GM13977 (cell line): ENCODE measurements at regions not wholly inside any gene's neighbourhood (a gene's known extent, or its start where the extent isn't known, plus 50 kb on each side); places are given as distances from the start of the nearest gene placed in this dataset.
"Not testable (repeated sequence)": the region's sequence is repeated elsewhere in the genome, so short reads cannot be mapped to it uniquely, and the experiment has no call there.

ENCODE experiments used
- DNase-seq: peaks from one replicate; pipeline ENCODE4 v3.0.0; 2012; ENCODE audit warnings: low spot score
- in situ Hi-C: fragments of 300-500 bp; cut with MboI; formaldehyde crosslinking; loops from one replicate; pipeline ENCODE4 v1.12.0; 2022; ENCODE audit warnings: low sequenced_read_pairs, low pct_unique_long_range_greater_than_20kb, mixed read lengths, inconsistent platforms; ENCODE audit not compliant: unreplicated experiment
- TF ChIP-seq, protein P1 (sequence below): IDR thresholded peaks from 2 replicates; pipeline ENCODE4 v1.5.1; 2012; ENCODE audit warnings: mild to moderate bottlenecking, control low read depth; ENCODE audit not compliant: insufficient read depth; ENCODE audit errors: extremely low read depth, missing control alignments

DNA sequence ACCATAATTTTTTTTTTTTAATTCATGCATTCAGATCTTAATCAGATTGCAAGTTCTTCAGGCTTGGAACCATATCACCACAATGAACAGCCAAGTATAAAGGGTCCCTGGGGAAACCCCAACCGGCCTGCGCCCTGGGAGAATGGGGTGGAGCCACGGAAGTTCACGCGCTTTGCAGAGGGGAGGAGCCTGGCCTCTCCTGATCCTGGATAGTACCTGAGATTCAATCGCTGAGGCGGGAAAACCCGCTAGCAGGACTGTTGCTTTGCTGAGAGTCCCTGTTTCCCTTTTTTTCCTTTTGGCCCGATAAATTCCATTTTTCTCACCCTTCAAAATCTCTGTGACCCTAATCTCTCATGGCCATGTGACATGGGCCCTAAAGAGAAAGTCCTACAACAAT lies 385.1 kb downstream of the IRS2 start:
- in situ Hi-C loops, result no loop called here

GRCh38 chr13:109400624-109401257 lies 385.6 kb downstream of the IRS2 start:
- DNase-seq, result no peak
- in situ Hi-C loops, result no loop called here
- TF ChIP-seq, protein P1, sequence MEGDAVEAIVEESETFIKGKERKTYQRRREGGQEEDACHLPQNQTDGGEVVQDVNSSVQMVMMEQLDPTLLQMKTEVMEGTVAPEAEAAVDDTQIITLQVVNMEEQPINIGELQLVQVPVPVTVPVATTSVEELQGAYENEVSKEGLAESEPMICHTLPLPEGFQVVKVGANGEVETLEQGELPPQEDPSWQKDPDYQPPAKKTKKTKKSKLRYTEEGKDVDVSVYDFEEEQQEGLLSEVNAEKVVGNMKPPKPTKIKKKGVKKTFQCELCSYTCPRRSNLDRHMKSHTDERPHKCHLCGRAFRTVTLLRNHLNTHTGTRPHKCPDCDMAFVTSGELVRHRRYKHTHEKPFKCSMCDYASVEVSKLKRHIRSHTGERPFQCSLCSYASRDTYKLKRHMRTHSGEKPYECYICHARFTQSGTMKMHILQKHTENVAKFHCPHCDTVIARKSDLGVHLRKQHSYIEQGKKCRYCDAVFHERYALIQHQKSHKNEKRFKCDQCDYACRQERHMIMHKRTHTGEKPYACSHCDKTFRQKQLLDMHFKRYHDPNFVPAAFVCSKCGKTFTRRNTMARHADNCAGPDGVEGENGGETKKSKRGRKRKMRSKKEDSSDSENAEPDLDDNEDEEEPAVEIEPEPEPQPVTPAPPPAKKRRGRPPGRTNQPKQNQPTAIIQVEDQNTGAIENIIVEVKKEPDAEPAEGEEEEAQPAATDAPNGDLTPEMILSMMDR, result no peak

More for the DNA sequence above, 385.1 kb downstream of the IRS2 start:
- DNase-seq, result no peak
- TF ChIP-seq, protein P1, result no peak

GRCh38 chr13:109400209-109400608 lies 386.2 kb downstream of the IRS2 start:
- TF ChIP-seq, protein P1, result no peak
- no peak for DNase-seq
- in situ Hi-C loops, result no loop called here

- not testable (repeated sequence) for DNase-seq
These were observed 388.3 kb downstream of the IRS2 start for GRCh38 chr13:109398071-109398470.

DNA sequence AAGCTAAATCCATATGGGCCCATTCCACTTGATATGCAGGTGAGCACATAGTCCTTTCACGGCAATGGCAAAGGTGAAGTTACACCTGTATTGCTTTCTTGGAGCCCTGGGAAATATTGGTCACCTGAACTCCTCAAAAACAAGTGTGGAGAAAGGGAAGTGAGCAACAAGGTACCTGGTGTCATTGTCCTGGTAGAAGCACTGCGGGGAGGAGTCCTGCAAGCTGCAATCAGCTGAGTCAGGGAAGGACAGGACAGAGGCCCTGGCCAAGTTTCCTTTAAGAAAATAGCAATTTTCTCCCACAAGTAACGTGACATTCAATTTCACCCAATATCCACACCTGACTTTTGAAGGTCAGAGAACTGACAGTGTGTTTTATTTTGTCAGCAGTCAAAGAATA lies 389.1 kb downstream of the IRS2 start:
- TF ChIP-seq, protein P1, result no peak
- in situ Hi-C loops, result no loop called here

More at GRCh38 chr13:109398071-109398470, 388.3 kb downstream of the IRS2 start:
- in situ Hi-C loops, result not testable (repeated sequence)

DNA sequence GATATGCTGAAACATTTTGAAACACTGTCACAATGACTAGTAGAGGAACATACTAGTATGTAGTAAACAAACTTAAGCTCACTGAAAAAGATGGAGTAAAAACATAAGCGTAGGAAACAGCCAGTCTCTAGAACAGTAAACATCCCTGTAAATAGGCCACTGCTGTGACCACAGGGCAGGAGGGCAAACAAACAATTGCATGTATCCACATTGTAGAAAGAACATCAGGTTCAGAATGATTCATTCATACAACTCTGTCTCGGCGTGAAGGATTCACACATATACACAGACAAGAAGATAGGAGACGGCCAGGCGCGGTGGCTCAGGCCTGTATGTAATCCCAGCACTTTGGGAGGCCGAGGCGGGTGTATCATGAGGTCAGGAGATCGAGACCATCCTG lies 390.1 kb downstream of the IRS2 start:
- DNase-seq, result no peak
- TF ChIP-seq, protein P1, result no peak
- in situ Hi-C loops, result no loop called here

More for the DNA sequence above, 389.1 kb downstream of the IRS2 start:
- DNase-seq, result no peak

DNA sequence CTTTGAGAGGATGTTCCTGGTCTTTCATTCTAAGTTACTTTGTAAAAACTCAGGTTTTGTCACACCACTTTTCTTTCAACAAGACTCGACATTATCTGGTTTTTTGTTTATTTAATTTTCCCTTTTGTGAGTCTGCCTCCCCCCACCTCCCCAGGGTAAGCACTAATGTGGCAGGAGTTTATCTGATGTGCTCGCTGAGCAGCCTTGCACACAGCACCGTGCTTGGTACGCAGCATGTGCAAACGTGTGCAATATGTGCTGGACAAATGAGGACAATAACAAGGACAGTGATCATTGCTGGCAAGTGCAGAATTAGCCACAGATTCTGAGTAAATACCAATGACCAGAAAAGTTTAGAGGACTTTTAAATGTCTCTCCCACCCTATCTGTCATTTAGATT lies 391.4 kb downstream of the IRS2 start:
- DNase-seq, result no peak
- TF ChIP-seq, protein P1, result no peak
- in situ Hi-C loops, result no loop called here
